ENCODE measurements at regions not wholly inside any gene's neighbourhood (a gene's known extent, or its start where the extent isn't known, plus 50 kb on each side); places are given as distances from the start of the nearest gene placed in this dataset.

DNA sequence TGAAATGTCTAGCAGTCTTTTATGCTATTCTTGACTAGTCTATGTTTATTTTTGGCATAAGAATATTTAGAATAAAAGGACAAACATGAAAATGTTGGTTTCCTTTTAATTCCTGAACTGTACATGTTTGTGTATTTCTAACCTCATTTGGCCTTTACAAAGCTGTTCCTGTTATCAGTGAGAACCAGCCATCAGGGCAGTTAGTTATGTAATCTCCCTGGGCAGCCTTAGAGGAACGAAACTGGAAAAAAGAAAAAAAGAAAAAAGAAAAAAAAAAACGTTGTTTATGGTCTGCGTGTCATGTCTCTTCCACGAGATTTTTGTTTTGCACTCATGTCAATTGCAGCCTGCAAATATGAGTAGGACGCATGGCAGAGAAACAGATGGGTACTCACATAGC lies 193.7 kb downstream of the MAGEB5 start:
- Histone ChIP-seq H3K9ac (ENCODE audit: low read length) (no peak overlapping the region), H3K36me3 (ENCODE audit: insufficient read depth, low read length) (no peaks in the 10 kb centered on the region), H3K4me2 (ENCODE audit: low read depth, low read length, poor library complexity, severe bottlenecking) (no peak overlapping the region), H3K79me2 (ENCODE audit: low read length) (no peaks in the 10 kb centered on the region), H3K4me1 (ENCODE audit: low read length) (no peaks in the 10 kb centered on the region), H3K9me3 (ENCODE audit: low read length) (peaks cover 14% of the 10 kb centered on the region), H3K4me3 (ENCODE audit: low read length) (no peak overlapping the region), H4K20me1 (ENCODE audit: insufficient read depth, low read depth, low read length) (no peaks in the 10 kb centered on the region), H3K27ac (ENCODE audit: low read length) (no peak overlapping the region), H3K9me2 (replicated peaks; ENCODE audit: insufficient read depth, low read length) (no peaks in the 10 kb centered on the region), H3K27me3 (ENCODE audit: low read length) (no peaks in the 10 kb centered on the region), H2AFZ (ENCODE audit: low read length) (no peak overlapping the region)
- no peak for DNase-seq

DNA sequence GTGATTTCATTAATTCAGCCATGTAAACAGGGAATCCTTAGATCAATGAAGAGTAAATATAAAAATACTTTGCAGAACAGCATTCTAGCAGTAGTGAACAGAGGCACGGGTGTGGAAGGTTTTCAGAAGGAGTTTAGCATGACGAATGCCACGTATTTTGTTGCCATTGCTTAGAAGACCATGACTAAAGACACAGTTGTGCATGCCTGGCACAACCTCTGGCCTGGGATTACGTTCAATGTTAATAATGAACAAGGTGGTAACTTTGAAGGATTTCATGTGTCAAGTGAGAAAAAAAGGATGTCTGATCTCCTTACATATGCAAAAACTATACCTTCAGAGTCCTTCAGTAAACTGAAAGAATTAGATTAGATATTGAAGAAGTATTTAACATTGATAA lies 171.9 kb downstream of the MAGEB5 start:
- H3K36me3 ChIP-seq (ENCODE audit: insufficient read depth, low read length), result no peaks in the 10 kb centered on the region

DNA sequence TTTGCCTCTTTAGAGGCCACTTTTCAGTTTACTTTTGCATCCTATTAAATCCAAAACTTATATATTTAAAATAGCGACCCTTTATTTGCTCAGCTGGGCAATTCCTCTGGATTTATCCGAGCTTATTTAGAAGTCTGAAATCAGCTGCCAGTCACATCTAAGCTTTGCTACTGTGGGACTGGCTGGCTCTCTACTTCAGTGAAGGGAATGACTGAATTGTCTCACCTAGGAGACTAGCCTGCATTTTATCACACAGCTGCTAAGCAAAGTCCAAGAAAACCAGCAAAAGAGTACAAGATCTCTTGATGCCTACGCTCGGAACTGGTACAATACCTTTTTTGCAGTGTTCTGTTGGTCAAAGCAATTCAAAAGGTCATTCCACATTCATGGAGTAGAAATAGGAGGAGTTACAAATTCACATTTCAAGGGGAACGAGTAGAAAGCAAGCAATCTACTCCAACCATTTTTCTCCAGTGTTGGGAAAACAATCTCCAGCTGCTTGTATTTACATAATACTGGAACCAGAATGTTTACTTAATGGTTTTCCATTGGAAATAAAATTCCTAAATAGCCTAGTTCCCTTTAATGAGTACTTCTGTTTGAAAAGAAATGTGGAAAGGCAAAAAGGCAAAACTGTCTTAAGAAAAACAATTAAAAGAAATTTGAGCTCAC lies 160.2 kb downstream of the MAGEB5 start:
- peaks cover 24% of the 10 kb centered on the region for H3K9me3 ChIP-seq (ENCODE audit: low read length)
- H3K27me3 ChIP-seq (ENCODE audit: low read length), result no peaks in the 10 kb centered on the region
- no peak overlapping the region for H3K4me3 ChIP-seq (ENCODE audit: low read length)
- H3K4me1 ChIP-seq (ENCODE audit: low read length), result no peaks in the 10 kb centered on the region
- H4K20me1 ChIP-seq (ENCODE audit: insufficient read depth, low read depth, low read length), result no peaks in the 10 kb centered on the region
- no peaks in the 10 kb centered on the region for H3K9me2 ChIP-seq (replicated peaks; ENCODE audit: insufficient read depth, low read length)
- no peaks in the 10 kb centered on the region for H3K36me3 ChIP-seq (ENCODE audit: insufficient read depth, low read length)
- DNase-seq, result no peak
- no peaks in the 10 kb centered on the region for H3K79me2 ChIP-seq (ENCODE audit: low read length)
- H2AFZ ChIP-seq (ENCODE audit: low read length), result no peak overlapping the region
- H3K4me2 ChIP-seq (ENCODE audit: low read depth, low read length, poor library complexity, severe bottlenecking), result no peak overlapping the region
- no peak overlapping the region for H3K27ac ChIP-seq (ENCODE audit: low read length)
- H3K9ac ChIP-seq (ENCODE audit: low read length), result no peak overlapping the region

More for the DNA sequence above, 171.9 kb downstream of the MAGEB5 start:
- Histone ChIP-seq H3K9me3 (ENCODE audit: low read length) (peaks cover 24% of the 10 kb centered on the region), H3K79me2 (ENCODE audit: low read length) (no peaks in the 10 kb centered on the region), H3K9ac (ENCODE audit: low read length) (no peak overlapping the region), H2AFZ (ENCODE audit: low read length) (no peak overlapping the region), H3K4me1 (ENCODE audit: low read length) (no peaks in the 10 kb centered on the region), H3K27me3 (ENCODE audit: low read length) (no peaks in the 10 kb centered on the region), H3K27ac (ENCODE audit: low read length) (no peak overlapping the region), H3K4me3 (ENCODE audit: low read length) (no peak overlapping the region), H4K20me1 (ENCODE audit: insufficient read depth, low read depth, low read length) (no peaks in the 10 kb centered on the region), H3K9me2 (replicated peaks; ENCODE audit: insufficient read depth, low read length) (no peaks in the 10 kb centered on the region), H3K4me2 (ENCODE audit: low read depth, low read length, poor library complexity, severe bottlenecking) (no peak overlapping the region)
- no peak for DNase-seq

DNA sequence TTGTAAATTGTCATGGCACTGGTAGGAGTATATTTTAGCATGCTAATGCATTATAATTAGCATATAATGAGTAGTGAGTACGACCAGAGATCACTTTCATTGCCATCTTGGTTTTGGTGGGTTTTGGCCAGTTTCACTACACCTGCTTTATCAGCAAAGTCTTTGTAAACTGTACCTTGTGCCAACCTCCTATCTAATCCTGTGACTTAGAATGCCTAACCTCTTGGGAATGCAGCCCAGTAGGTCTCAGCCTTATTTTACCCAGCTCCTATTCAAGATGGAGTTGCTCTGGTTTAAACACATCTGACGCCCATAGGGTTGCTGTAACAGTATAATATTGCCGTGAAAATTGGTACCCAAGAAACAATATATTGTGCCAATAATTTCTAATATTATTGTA lies 159.4 kb downstream of the MAGEB5 start:
- Histone ChIP-seq H3K4me3 (ENCODE audit: low read length) (no peak overlapping the region), H3K4me1 (ENCODE audit: low read length) (no peaks in the 10 kb centered on the region), H3K27ac (ENCODE audit: low read length) (no peak overlapping the region), H2AFZ (ENCODE audit: low read length) (no peak overlapping the region), H3K27me3 (ENCODE audit: low read length) (no peaks in the 10 kb centered on the region), H4K20me1 (ENCODE audit: insufficient read depth, low read depth, low read length) (no peaks in the 10 kb centered on the region), H3K36me3 (ENCODE audit: insufficient read depth, low read length) (no peaks in the 10 kb centered on the region), H3K4me2 (ENCODE audit: low read depth, low read length, poor library complexity, severe bottlenecking) (no peak overlapping the region), H3K9me3 (ENCODE audit: low read length) (peaks cover 27% of the 10 kb centered on the region), H3K79me2 (ENCODE audit: low read length) (no peaks in the 10 kb centered on the region), H3K9me2 (replicated peaks; ENCODE audit: insufficient read depth, low read length) (no peaks in the 10 kb centered on the region), H3K9ac (ENCODE audit: low read length) (no peak overlapping the region)
- DNase-seq, result no peak

DNA sequence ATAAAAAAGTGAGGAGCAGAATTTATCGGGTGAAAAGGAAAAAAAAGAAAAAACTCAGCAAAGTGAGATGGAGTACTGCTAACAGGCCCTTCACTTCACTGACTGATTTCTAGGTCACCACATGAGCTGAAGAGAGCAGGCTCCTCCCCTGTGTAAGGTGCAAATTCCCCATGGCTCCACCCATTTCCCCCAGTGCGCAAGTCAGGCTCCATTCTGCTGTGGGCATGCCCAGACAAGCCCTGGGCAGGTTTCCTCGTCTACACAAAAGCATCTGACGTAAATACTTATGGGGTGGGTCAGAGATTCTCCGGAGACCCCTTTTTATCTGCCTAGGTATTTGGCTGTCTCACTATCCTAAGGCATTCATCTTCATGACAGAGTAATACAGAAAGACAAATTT lies 157.9 kb downstream of the MAGEB5 start:
- no peak overlapping the region for H2AFZ ChIP-seq (ENCODE audit: low read length)
- no peaks in the 10 kb centered on the region for H3K36me3 ChIP-seq (ENCODE audit: insufficient read depth, low read length)
- H3K27me3 ChIP-seq (ENCODE audit: low read length), result no peaks in the 10 kb centered on the region
- H4K20me1 ChIP-seq (ENCODE audit: insufficient read depth, low read depth, low read length), result no peaks in the 10 kb centered on the region
- no peaks in the 10 kb centered on the region for H3K9me2 ChIP-seq (replicated peaks; ENCODE audit: insufficient read depth, low read length)
- H3K9me3 ChIP-seq (ENCODE audit: low read length), result peaks cover 27% of the 10 kb centered on the region
- H3K4me3 ChIP-seq (ENCODE audit: low read length), result no peak overlapping the region
- DNase-seq, result no peak
- H3K4me2 ChIP-seq (ENCODE audit: low read depth, low read length, poor library complexity, severe bottlenecking), result no peak overlapping the region
- H3K4me1 ChIP-seq (ENCODE audit: low read length), result no peaks in the 10 kb centered on the region
- H3K27ac ChIP-seq (ENCODE audit: low read length), result no peak overlapping the region
- no peaks in the 10 kb centered on the region for H3K79me2 ChIP-seq (ENCODE audit: low read length)
- no peak overlapping the region for H3K9ac ChIP-seq (ENCODE audit: low read length)

DNA sequence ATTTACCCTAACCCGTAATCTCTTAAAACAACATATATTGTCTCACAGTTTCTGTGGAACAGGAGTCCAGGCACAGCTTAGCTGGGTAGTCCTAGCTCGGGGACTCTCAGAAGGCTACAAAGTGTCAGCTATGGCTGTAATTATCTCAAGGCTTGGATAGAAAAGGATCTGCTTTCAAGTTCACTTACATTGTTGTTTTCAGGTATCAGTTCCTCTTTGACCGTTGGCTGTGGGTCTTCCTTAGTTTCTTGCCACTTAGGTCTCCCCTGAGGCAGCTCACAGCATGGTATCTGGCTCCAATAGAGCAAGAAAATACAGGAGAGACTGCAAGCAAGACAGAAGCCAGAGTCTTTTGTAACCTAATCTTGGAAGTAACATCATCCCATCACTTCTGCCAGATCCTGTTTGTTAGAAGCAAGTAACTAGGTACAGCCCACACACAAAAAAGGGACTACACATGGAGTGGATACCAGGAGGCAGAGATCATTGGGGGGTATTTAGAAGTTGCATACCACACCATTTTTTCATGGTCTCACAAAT lies 137.0 kb downstream of the MAGEB5 start:
- H3K4me3 ChIP-seq (ENCODE audit: low read length), result no peak overlapping the region
- H3K4me1 ChIP-seq (ENCODE audit: low read length), result no peaks in the 10 kb centered on the region
- no peaks in the 10 kb centered on the region for H3K9me2 ChIP-seq (replicated peaks; ENCODE audit: insufficient read depth, low read length)
- no peak for DNase-seq
- H3K9me3 ChIP-seq (ENCODE audit: low read length), result peaks cover 22% of the 10 kb centered on the region
- H3K27me3 ChIP-seq (ENCODE audit: low read length), result no peaks in the 10 kb centered on the region
- H3K27ac ChIP-seq (ENCODE audit: low read length), result no peak overlapping the region
- no peaks in the 10 kb centered on the region for H3K79me2 ChIP-seq (ENCODE audit: low read length)
- H3K9ac ChIP-seq (ENCODE audit: low read length), result no peak overlapping the region
- H3K4me2 ChIP-seq (ENCODE audit: low read depth, low read length, poor library complexity, severe bottlenecking), result no peak overlapping the region
- H3K36me3 ChIP-seq (ENCODE audit: insufficient read depth, low read length), result no peaks in the 10 kb centered on the region
- H4K20me1 ChIP-seq (ENCODE audit: insufficient read depth, low read depth, low read length), result no peaks in the 10 kb centered on the region
- H2AFZ ChIP-seq (ENCODE audit: low read length), result no peak overlapping the region

DNA sequence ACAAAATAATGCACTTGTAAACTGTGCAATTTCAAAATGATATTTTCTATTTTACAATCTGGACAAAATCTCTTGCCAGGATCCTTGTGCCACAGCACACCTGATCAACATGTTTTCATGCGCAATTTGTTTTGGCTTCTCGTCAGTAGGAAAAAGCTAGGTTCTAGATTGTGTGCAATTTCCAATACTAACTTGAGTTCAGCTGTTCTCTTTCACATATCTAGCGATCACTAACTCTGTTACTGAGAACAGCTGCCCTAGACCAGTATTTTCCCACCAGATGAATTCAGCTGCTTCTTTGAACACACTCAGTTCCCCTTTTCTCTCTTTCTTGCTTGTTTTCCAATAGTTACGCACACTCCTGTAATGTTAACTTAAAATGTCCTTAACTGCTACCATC lies 131.2 kb downstream of the MAGEB5 start:
- Histone ChIP-seq H3K4me3 (ENCODE audit: low read length) (no peak overlapping the region), H3K9ac (ENCODE audit: low read length) (no peak overlapping the region), H3K9me3 (ENCODE audit: low read length) (peaks cover 31% of the 10 kb centered on the region), H3K27me3 (ENCODE audit: low read length) (no peaks in the 10 kb centered on the region), H3K79me2 (ENCODE audit: low read length) (no peaks in the 10 kb centered on the region), H2AFZ (ENCODE audit: low read length) (no peak overlapping the region), H3K4me2 (ENCODE audit: low read depth, low read length, poor library complexity, severe bottlenecking) (no peak overlapping the region), H3K36me3 (ENCODE audit: insufficient read depth, low read length) (no peaks in the 10 kb centered on the region), H3K4me1 (ENCODE audit: low read length) (no peaks in the 10 kb centered on the region), H3K9me2 (replicated peaks; ENCODE audit: insufficient read depth, low read length) (no peaks in the 10 kb centered on the region), H4K20me1 (ENCODE audit: insufficient read depth, low read depth, low read length) (no peaks in the 10 kb centered on the region), H3K27ac (ENCODE audit: low read length) (no peak overlapping the region)
- DNase-seq, result no peak

DNA sequence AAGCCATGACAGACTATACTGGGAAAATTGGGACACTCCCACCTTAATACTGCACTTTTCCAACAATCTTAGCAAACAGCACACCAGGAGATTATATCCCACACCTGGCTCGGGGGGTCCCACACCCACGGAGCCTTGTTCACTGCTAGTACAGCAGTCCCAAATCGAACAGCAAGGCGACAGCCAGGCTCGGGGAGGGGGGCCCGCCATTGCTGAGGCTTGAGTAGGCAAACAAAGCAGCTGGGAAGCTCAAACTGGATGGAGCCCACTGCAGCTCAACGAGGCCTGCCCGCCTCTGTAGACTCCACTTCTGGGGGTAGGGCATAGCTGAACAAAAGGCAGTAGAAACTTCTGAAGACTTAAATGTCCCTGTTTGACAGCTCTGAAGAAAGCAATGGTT lies 118.3 kb downstream of the MAGEB5 start:
- Histone ChIP-seq H3K4me2 (ENCODE audit: low read depth, low read length, poor library complexity, severe bottlenecking) (no peak overlapping the region), H3K79me2 (ENCODE audit: low read length) (no peaks in the 10 kb centered on the region), H3K4me3 (ENCODE audit: low read length) (no peak overlapping the region), H3K9me3 (ENCODE audit: low read length) (peaks cover 16% of the 10 kb centered on the region; the same call in 1 of the 2 replicates), H3K27ac (ENCODE audit: low read length) (no peak overlapping the region), H4K20me1 (ENCODE audit: insufficient read depth, low read depth, low read length) (no peaks in the 10 kb centered on the region), H3K36me3 (ENCODE audit: insufficient read depth, low read length) (no peaks in the 10 kb centered on the region), H2AFZ (ENCODE audit: low read length) (no peak overlapping the region), H3K27me3 (ENCODE audit: low read length) (no peaks in the 10 kb centered on the region), H3K4me1 (ENCODE audit: low read length) (no peaks in the 10 kb centered on the region), H3K9ac (ENCODE audit: low read length) (no peak overlapping the region), H3K9me2 (replicated peaks; ENCODE audit: insufficient read depth, low read length) (no peaks in the 10 kb centered on the region)
- no peak for DNase-seq

Measured in Karpas-422 (cell line).